Liver (tissue), 3 donors: ENCODE measurements at regions not wholly inside any gene's neighbourhood (a gene's known extent, or its start where the extent isn't known, plus 50 kb on each side); places are given as distances from the start of the nearest gene placed in this dataset.
"Not testable (repeated sequence)": the region's sequence is repeated elsewhere in the genome, so short reads cannot be mapped to it uniquely, and the experiment has no call there.

ENCODE experiments used
- CTCF ChIP-seq: fragments of 150-350 bp; IDR thresholded peaks from 2 replicates; pipeline ENCODE4 v1.5.1; 2017; ENCODE audit warnings: improper control_type of control experiment, low read depth, low read length; ENCODE audit not compliant: missing input control
- GABPA ChIP-seq, 2 donors: IDR thresholded peaks in 1 of 2; conservative IDR thresholded peaks in 1 of 2; 2 replicates each; pipeline ENCODE4 v1.6.1; 2016; ENCODE audit warnings: antibody characterized with exemption in 2 of 2, mild to moderate bottlenecking in 1 of 2, moderate library complexity in 1 of 2
- HNF4G ChIP-seq: IDR thresholded peaks from 2 replicates; pipeline ENCODE4 v1.6.1; 2016; ENCODE audit warnings: antibody characterized with exemption
- JUND ChIP-seq, 2 donors: IDR thresholded peaks; 2 replicates each; pipeline ENCODE4 v1.6.1; 2016; ENCODE audit warnings: antibody characterized with exemption in 2 of 2
- MAX ChIP-seq: IDR thresholded peaks from 2 replicates; pipeline ENCODE4 v1.6.1; 2016; ENCODE audit warnings: antibody characterized with exemption
- RAD21 ChIP-seq, 2 donors: IDR thresholded peaks; 2 replicates each; pipeline ENCODE4 v1.6.1; 2016; ENCODE audit warnings: antibody characterized with exemption in 2 of 2, mild to moderate bottlenecking in 2 of 2
- SP1 ChIP-seq: IDR thresholded peaks from 2 replicates; pipeline ENCODE4 v1.6.1; 2018; ENCODE audit warnings: antibody characterized with exemption, mild to moderate bottlenecking
- TAF1 ChIP-seq: conservative IDR thresholded peaks from 2 replicates; pipeline ENCODE4 v1.6.1; 2016; ENCODE audit warnings: antibody characterized with exemption, mild to moderate bottlenecking
- YY1 ChIP-seq: IDR thresholded peaks from 2 replicates; pipeline ENCODE4 v1.6.1; 2016; ENCODE audit warnings: antibody characterized with exemption, mild to moderate bottlenecking
- TF ChIP-seq, protein P1 (sequence below): IDR thresholded peaks from 2 replicates; pipeline ENCODE4 v1.6.1; 2016; ENCODE audit warnings: antibody characterized with exemption, mild to moderate bottlenecking
- TF ChIP-seq, protein P2 (sequence below): IDR thresholded peaks from 2 replicates; pipeline ENCODE4 v1.6.1; 2016; ENCODE audit warnings: antibody characterized with exemption
- donor health status: healthy.
- donor health status: healthy.

GRCh38 chr5:176124120-176124519 is 114.1 kb upstream of the SIMC1 start:
- TF ChIP-seq YY1; JUND (IDR thresholded peaks at IDR 0.05); RAD21 (IDR thresholded peaks at IDR 0.05); CTCF; MAX; GABPA (IDR thresholded peaks at IDR 0.05 in 1 of 2, conservative IDR thresholded peaks at IDR 0.05 in 1 of 2); TAF1; SP1; HNF4G: not testable (repeated sequence)
- TF ChIP-seq, protein P1, sequence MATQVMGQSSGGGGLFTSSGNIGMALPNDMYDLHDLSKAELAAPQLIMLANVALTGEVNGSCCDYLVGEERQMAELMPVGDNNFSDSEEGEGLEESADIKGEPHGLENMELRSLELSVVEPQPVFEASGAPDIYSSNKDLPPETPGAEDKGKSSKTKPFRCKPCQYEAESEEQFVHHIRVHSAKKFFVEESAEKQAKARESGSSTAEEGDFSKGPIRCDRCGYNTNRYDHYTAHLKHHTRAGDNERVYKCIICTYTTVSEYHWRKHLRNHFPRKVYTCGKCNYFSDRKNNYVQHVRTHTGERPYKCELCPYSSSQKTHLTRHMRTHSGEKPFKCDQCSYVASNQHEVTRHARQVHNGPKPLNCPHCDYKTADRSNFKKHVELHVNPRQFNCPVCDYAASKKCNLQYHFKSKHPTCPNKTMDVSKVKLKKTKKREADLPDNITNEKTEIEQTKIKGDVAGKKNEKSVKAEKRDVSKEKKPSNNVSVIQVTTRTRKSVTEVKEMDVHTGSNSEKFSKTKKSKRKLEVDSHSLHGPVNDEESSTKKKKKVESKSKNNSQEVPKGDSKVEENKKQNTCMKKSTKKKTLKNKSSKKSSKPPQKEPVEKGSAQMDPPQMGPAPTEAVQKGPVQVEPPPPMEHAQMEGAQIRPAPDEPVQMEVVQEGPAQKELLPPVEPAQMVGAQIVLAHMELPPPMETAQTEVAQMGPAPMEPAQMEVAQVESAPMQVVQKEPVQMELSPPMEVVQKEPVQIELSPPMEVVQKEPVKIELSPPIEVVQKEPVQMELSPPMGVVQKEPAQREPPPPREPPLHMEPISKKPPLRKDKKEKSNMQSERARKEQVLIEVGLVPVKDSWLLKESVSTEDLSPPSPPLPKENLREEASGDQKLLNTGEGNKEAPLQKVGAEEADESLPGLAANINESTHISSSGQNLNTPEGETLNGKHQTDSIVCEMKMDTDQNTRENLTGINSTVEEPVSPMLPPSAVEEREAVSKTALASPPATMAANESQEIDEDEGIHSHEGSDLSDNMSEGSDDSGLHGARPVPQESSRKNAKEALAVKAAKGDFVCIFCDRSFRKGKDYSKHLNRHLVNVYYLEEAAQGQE: not testable (repeated sequence)
- TF ChIP-seq, protein P2, sequence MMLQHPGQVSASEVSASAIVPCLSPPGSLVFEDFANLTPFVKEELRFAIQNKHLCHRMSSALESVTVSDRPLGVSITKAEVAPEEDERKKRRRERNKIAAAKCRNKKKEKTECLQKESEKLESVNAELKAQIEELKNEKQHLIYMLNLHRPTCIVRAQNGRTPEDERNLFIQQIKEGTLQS: not testable (repeated sequence)
